ENCODE measurements at regions not wholly inside any gene's neighbourhood (a gene's known extent, or its start where the extent isn't known, plus 50 kb on each side); places are given as distances from the start of the nearest gene placed in this dataset.

GRCh38 chr21:28746166-28746565 is 246.5 kb downstream of the LTN1 start:
- TF ChIP-seq EP300 (IDR thresholded peaks at IDR 0.05) = no peak
- TF ChIP-seq CTCF (IDR thresholded peaks at IDR 0.05) = no peak
- no peak for TF ChIP-seq POLR2A (IDR thresholded peaks at IDR 0.05)
- TF ChIP-seq POLR2AphosphoS5 (IDR thresholded peaks at IDR 0.05) = no peak
